GM18505 (cell line): ENCODE measurements at regions not wholly inside any gene's neighbourhood (a gene's known extent, or its start where the extent isn't known, plus 50 kb on each side); places are given as distances from the start of the nearest gene placed in this dataset.

Experiments
- ATAC-seq: cut with Tn5 transposase; IDR thresholded peaks from one replicate; pipeline ENCODE4 v1.9.1; 2021; ENCODE audit not compliant: unreplicated experiment
- POLR2A ChIP-seq: IDR thresholded peaks from 4 replicates; pipeline ENCODE4 v1.6.1; 2011; ENCODE audit warnings: borderline replicate concordance; ENCODE audit not compliant: insufficient read depth, insufficient read length; ENCODE audit errors: extremely low read depth

DNA sequence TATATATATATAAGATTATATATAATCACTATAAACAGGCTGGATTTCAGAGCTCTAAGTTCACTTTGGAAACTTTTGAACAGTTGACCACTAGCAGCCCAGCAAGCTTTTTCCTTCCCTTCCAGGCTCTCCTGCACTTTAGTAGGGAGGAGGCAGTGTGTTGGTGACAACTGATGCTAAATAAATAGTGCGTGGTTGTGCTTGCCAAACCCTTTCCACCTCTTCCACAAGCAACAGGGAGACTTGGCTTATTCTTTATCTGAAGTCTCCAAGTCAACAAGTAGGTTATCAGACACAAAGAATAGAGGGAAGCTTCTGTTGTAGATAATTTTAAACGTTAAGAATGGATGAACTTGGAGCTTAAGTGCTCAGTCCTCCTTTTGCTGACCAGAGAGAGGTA, 408.2 kb upstream of the HNRNPA3 start:
- TF ChIP-seq POLR2A = no peak
- ATAC-seq = no peak

DNA sequence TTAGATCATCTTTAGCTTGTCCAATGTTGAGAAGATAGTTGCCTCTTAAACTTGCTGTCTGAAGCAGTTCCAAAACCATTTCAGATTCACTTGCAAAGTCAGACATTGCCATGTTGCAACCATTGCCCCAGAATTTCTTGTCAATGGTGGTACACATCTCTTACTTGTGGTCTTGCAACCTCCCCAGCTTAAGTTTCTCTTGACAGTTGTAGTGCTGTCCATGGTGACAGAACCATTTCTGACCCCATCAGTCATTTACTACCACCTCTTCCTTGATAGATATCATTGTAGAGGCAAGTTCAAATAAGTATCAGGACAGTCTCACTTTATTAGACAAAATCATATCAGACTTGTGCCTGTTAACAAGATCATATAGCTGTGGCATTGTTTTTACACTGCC, 407.2 kb upstream of the HNRNPA3 start:
- no peak for ATAC-seq
- TF ChIP-seq POLR2A = no peak

DNA sequence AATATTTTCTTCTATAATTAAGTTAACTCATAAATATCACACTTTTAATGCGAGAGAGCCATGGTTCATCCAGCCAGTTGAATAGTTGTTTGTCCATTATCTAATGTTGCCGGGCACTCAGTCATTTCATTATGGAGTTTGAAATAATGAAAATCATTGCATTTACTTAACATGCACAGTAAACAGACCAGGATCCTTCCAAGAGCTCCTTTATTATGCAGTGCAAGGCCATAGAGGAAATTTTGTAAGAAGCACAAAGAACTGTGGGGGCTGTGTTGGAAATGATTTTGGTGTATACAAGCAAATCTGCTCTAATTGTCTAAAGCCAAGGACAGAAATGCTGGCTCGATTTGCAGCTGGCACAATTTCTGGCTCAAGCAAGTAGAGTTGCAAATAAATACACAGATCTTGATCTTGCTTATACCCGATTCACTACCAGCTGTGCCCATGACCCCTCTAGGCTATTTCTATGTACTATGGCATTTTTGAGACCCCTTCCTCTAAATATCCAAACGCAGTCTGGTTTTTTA, 400.3 kb upstream of the HNRNPA3 start:
- ATAC-seq = no peak
- no peak for TF ChIP-seq POLR2A

DNA sequence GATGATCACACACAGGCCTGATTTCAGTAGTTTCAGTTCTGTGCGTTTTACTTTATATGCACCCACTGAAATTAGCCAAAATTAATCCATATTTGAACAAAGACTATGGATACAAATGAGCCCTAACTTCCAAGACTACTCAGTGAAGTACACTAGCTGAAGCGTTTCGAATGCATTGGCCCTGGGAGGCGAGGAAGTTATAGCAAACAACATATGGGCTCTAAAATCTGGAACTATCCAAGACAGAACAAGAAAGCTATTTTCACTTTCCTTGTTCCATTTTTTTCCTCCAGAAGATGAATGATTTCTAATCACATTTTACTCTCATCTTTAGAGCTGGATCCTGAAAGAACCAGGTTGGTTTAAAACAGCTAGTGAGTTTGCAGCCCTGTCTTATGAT, 399.4 kb upstream of the HNRNPA3 start:
- no peak for TF ChIP-seq POLR2A
- no peak for ATAC-seq

DNA sequence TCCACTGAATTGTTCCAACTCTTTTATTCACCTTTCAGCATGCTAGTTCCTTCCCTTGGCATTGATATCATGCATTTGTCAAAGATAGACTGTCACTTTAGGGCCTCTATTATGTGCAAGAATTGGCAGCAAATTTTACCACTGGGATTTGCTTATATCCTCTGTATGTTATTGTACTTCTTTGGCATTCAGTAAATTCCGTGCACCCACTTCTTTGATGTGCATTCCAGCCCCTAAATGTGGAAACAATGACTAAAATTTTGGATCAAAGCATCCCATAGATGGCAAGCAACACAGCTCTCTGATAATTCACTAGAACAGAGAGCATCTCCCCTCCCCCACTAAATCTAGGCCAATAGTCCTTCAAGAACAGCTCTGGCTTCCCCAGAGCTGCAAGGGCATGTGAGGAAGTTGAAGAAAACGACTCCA, 399.0 kb upstream of the HNRNPA3 start:
- ATAC-seq = no peak
- no peak for TF ChIP-seq POLR2A

DNA sequence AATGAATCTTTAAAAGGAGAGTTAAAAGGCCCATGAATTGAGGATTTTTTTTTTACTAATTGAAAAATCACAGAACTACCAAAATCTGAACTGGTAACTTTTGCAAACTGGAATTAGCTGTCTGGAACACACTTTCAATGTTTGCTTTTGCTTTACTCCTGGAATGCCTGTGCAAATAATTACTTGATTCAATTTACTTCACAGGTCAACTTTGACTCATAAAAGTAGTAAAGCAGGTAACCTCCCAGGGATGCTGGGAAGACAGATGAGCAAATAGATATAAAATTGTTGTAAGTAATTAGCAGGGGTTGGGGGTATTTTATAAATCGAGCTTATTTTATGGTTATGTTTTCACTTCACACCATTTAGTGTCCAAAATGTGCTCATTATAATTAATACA, 398.3 kb upstream of the HNRNPA3 start:
- ATAC-seq = no peak
- no peak for TF ChIP-seq POLR2A

DNA sequence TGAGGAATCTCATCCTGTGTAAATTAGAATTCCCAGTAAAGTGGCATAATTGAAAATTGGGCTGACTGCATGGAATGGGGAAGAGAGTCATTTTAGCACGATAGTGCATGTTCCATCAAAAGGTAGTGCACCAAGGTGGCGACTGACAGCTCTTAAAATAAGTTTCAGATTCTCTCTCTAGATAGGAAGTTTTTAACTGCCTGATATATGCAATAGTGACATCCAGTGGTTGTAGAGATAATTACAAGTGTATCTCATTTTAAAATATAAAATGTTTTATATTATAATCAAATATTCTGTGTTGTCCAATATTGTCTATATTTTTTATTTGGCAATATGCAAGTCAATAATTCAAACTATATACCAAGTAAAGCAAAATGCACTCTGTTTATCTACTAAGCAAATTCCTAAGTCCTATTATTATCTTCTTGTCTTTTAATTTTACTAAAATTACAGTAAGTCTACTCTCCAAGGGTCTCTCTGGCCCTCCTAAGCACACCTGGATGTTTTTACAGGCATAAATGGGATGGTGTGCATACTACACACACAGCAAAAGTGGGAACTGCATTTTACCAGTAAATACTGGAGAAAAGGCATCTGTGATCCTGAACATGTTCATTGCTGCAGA, 397.7 kb upstream of the HNRNPA3 start:
- no peak for TF ChIP-seq POLR2A
- ATAC-seq = no peak

DNA sequence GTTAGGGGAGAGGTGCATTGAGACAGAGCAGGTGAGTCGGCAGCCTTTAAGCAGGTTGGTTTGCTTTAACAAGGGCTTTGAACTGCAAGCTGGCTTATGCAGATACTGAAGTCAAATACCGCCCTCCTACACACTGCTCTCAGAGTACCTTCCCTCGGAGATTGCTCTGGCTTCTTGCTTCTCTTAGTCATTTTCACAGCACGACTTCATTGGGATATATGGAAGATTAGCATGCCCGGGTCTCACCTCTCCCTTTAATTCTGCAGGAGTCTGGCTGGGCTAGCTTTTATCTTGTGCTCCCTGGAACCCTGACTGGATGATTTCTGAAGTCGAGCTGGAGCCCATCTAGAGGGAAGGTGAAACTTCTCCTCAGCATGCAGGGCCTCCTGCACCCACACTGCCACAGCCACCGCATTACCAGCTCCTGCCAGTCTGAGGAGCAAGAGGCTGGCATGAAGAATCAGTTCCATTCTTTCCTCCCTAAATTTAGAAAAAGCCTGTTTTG, 395.5 kb upstream of the HNRNPA3 start:
- no peak for TF ChIP-seq POLR2A
- no peak for ATAC-seq

DNA sequence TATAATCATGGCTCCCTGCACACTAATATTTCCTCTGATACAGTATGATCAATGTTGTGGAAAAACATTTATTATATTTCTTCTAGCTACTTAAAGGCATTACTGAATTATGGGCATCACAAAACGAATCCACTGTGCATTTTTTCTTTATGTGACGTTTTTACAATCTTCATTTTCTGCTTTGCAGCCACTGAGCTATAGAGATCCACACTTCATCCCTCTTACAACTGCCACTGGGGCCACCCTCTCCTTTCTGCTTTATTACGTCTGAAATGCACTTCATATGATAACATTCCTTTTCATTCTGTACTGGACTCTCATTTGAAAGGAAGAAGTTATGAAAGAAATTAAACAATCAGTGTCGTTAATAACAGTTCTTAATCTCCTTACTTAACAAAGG, 394.5 kb upstream of the HNRNPA3 start:
- ATAC-seq = no peak

DNA sequence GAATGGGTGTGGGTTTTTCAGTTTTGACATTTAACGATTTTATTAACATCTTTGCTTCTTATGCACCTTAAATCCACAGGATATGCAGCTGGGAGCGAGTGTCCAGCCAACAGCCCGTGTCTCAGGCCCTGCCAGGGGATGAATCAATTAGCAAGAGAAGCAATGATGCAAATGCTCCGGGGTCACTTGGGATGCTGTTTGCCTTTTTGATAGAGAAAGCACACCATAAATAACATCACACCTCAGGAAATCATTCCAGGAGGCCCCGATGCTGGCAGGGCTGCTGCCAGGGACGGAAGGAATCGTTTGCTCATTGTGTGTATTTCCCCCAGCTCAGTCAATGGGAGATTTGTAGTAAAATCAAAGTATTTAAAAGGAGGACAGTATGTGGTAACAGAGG, 394.0 kb upstream of the HNRNPA3 start:
- no peak for ATAC-seq
- no peak for TF ChIP-seq POLR2A

More for the DNA sequence above, 394.5 kb upstream of the HNRNPA3 start:
- TF ChIP-seq POLR2A = no peak

DNA sequence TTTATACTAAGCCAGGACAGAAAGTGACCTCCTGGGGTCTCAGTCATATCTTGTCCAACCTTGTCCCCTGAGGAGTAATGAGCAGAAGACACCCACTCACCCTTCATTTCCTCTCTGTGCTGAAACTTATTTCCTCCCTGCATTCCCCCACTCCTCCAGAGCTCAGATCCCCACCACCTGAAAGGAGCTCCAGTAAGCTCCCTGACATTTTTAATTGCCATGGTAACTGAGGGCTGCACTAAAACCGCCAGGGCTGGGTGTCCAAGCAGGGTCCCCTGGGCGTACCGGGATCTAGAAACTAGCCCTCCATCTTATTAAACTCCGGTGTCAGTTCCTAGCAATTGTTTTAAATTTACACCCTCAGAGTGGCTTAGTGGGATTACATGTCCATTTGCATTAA, 393.3 kb upstream of the HNRNPA3 start:
- no peak for ATAC-seq
- no peak for TF ChIP-seq POLR2A

DNA sequence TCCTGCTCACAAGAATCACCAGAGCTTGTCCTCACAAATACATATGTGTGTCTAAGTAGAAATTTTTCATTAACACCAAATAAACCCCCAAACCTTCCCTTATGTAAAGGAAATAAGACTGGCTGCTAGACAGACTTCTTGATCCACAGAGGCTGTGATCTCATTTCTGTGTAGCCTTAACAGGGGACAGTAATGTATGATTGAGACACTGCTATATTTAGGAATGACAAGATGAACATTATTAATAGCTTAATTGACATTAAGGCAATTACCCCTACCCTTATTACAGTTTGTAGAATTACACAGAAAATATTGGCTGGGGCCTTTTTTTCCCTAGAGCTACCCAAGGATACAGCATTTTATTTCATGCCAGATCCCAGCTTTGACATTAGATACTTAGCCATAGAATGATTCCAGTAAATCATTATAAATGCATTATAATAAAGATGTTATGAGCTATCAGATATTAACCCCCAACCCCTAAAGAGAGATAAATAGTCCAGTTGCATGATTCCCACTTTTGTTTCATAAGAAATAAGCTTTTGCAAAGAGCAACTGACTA, 392.1 kb upstream of the HNRNPA3 start:
- ATAC-seq = no peak
- TF ChIP-seq POLR2A = no peak

DNA sequence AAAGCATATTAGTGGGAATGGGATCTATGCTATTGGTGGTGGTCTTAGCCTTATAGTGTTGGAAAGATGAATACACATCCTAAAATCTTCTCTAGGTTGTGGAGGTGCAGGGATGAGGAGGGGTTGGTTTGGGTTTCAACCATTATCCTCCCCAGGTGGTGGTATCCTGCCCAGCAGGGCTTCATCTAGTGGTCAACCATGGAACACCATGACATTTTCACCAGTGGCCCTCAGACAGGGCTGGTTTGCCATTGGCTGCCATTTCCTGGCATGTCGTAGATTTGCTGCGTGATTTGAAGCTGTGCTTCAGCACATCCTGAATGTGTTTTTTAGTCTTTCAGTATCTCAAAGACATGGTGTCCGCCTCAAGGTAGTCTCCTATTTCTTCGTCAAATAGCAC, 391.2 kb upstream of the HNRNPA3 start:
- no peak for TF ChIP-seq POLR2A
- ATAC-seq = no peak

DNA sequence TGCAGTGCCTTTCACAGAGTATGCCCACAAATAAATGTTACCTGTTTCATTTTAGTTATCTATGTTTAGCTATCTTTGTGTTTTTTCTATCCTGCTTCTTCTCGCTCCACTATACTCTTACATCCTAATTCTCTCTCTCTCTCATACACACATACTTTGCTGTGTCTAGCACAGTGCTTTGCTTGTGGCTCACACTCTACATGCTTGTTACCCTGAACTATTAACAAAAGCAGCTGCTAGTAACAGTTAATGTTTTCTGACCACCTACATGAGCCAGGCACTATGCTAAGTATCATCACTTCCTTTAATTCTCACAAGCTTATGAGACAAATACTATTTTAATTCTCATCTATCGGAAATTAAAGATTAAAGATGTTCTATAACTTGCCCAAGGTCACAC, 390.5 kb upstream of the HNRNPA3 start:
- no peak for TF ChIP-seq POLR2A
- ATAC-seq = no peak

DNA sequence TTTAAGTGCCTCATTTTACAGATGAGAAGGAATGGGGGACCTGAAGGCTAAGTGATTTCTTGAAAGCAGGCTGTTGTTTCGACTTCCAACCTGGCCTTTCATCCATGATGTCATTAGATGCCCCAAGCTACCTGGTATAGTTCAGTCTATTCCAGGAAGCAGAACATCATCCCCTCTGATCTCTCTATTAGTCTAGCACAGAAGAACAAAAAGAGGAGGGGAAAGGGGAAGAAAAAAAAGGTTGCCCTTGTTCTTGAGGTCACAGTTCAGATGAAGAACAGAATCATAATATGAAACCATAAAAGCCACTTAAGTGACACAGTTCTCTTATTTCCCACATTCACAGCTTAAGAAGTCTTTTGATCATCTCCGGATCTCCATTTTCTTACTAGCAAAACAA, 386.2 kb upstream of the HNRNPA3 start:
- no peak for ATAC-seq
- TF ChIP-seq POLR2A = no peak

DNA sequence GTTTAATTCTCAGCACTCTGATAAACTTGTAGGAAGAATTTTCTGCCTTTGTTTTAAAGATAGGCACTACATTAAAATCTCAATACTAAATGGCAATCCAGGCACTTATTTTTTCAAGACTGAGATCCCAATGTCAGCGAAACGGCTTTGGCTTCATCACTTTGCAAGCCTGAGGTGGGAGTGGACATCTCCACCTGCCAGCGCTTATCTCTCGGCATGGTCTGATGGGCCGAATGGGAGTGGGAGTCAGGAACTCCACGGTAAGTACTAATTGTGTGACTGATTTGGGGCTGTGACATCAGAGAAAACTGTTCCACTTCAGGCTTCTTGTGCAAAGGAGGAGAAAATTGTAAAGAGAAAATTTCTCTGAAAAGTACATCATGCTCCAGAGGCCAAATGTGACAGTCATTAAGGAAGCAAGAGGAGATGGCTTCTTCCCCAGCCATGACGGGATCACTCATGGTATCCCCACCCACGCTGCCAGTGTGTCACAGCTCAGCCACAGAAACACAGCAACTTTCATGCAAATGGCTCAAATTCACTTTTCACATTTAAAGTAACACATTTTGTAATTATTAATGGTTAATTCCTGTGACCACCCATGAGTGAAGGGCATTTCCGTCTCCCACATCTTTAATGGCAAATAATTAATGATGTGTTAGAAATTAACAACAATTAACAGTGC, 385.5 kb upstream of the HNRNPA3 start:
- TF ChIP-seq POLR2A = no peak
- ATAC-seq = no peak
